GM12864 (cell line): ENCODE measurements at regions not wholly inside any gene's neighbourhood (a gene's known extent, or its start where the extent isn't known, plus 50 kb on each side); places are given as distances from the start of the nearest gene placed in this dataset.
"Not testable (repeated sequence)": the region's sequence is repeated elsewhere in the genome, so short reads cannot be mapped to it uniquely, and the experiment has no call there.

Experiments used
- DNase-seq: peaks from one replicate; pipeline ENCODE4 v3.0.0-alpha.2; 2011; ENCODE audit warnings: low read depth
- H3K4me3 ChIP-seq: 2 replicates; pipeline ENCODE4 v1.5.1; 2011; ENCODE audit warnings: mild to moderate bottlenecking, low read depth, low read length, control low read depth
- CTCF ChIP-seq: IDR thresholded peaks from 2 replicates; pipeline ENCODE4 v1.5.1; 2011; ENCODE audit warnings: low read depth, mild to moderate bottlenecking, moderate library complexity, low read length, control low read depth, inconsistent platforms; ENCODE audit errors: missing control alignments

- no peak for TF ChIP-seq CTCF
- DNase-seq: no peak
- H3K4me3 ChIP-seq: no peak overlapping the region
Observed at GRCh38 chrX:55924574-55924973, 207.0 kb downstream of the RRAGB start.

GRCh38 chrX:55928529-55928928 is 211.0 kb downstream of the RRAGB start:
- not testable (repeated sequence) for DNase-seq, H3K4me3 ChIP-seq
